ENCODE measurements at regions not wholly inside any gene's neighbourhood (a gene's known extent, or its start where the extent isn't known, plus 50 kb on each side); places are given as distances from the start of the nearest gene placed in this dataset.

GRCh38 chr13:75072368-75072767, 409.6 kb downstream of the TBC1D4 start:
- TF ChIP-seq CTCF (IDR thresholded peaks at IDR 0.05; ENCODE audit: low read depth, low read length, poor library complexity, severe bottlenecking) = no peak
- no peak for TF ChIP-seq EZH2phosphoT487 (IDR thresholded peaks at IDR 0.05; ENCODE audit: borderline replicate concordance, low read length)
